GM21526 (cell line): ENCODE measurements at regions not wholly inside any gene's neighbourhood (a gene's known extent, or its start where the extent isn't known, plus 50 kb on each side); places are given as distances from the start of the nearest gene placed in this dataset.

Experiments
- ATAC-seq: cut with Tn5 transposase; IDR thresholded peaks from one replicate; pipeline ENCODE4 v1.9.1; 2021; ENCODE audit warnings: moderate library complexity; ENCODE audit not compliant: unreplicated experiment, low FRiP score

DNA sequence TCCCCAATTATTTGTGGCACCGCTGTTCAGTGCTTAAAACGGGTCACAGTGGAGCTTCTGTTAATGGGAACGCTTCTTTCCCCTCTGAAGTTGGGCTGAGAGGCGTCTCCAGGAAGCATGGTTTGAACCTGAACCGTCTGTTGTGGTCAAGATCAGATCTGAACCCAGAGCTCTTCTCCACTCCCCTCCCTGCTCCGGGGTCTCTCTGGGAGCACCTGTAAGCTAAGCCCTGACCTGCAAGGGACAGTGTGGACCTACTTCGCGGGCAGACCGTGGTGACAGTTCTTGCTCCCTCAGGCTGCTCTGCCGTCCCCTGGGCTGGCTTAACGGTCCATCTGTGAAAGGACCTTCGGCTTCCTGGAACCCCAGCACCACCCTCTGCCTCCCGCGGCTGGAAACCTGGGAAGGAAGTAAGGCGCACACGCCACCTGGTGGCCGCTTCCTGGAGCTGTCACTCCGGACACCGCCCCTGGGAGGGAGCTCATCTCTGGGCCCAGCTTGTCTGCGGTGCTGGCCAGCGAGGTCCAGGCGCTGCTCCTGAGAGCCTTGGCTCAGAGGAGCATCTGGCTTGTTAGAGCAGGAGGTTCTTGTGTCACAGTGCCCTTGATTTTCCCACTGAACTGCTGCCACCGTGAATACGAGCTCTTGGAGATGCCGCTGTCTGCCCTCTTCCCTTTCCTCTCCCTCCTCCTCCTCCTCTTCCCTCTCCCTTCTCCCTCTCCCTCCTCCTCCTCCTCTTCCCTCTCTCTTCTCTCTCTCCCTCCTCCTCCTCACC lies 518.5 kb upstream of the EEF2KMT start:
- peak; percentile 52 for ATAC-seq

DNA sequence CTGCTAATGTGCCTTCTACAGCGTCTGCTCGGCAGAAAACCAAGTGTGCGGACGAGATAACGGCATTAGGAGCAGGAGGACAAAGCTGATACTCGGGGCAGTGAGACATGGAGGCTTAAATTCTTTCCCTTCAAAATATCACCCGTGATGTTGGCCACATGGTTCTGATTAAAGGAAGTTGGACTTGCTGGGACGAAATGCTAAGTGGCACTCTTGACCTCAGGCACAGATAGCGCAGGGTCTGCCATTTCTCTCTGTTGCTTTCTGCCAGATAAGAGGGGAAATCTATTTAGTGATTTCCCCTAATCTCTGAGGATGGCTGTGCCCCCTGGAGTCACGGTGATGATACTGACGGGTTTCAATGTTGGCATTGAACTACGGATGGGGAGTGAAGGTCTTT lies 509.6 kb upstream of the EEF2KMT start:
- no peak for ATAC-seq

DNA sequence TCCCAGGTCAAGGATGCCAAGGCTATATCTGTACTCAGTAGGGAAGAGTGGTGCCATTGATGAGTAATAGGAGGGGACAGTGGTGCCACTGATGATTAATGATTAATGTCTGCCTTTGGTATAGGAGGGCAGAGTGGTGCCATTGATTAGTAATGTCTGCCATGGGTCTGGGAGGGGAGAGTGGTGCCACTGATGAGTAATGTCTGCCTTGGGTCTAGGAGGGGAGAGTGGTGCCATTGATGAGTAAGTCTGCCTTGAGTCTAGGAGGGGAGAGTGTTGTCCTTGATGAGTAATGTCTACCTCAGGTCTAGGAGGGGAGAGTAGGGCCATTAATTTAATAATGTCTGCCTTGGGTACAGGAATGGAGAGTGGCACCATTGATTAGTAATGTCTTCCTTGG lies 507.8 kb upstream of the EEF2KMT start:
- no peak for ATAC-seq

DNA sequence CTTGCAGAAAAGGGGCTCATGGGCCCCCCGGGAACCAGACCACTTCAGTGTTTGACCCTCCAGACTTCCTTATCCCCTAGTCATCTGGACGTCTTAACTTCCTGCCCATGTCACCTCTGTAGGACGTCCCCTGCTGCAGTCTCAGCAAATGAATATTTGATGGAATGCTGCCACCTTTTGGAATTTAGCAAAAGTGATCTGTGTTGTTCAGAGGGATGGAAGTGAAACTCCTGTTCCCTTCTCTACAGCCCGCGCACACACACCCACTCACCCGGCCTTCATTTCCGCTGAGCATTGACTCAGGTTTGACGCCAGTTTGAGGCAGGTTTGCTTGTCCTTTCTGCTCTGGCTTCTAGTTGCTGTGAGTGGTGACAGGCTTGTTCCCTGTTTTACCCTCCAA lies 507.2 kb upstream of the EEF2KMT start:
- ATAC-seq = no peak

DNA sequence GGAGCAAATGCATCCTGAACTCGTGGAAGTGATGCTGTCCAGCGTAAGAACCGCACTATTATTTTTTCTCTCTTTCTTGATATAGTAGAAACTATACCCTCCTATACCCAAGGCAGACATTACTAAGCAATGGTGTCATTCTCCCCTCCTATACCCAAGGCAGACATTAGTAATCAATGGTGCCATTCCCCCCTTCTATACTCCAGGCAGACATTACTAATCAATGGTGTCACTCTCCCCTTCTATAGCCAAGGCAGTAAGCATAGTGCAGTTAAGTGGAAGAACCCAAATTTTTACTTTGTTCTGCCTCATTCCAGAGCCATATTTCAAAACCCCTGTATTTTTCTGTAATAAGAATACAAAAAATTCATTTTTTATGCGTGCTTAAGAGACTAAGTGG lies 506.2 kb upstream of the EEF2KMT start:
- ATAC-seq = no peak

DNA sequence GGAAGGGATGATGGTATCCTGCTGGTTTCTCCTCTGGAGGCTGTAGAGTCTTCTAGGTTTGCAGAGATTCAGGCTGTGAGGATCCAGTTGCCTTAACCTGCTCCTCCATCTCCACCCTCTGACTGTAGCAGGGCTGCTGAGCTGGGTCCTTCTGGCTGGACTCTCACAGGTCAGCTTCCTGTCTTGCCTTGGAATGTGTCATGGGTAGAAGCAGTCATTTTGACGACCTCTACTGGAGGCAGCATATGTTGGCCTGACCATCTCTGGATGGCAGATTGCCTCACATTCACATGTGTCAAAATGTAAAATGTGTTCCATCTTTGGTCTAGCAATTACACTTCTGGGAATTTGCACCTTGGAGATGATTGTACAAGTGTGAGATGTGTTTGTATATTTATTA lies 504.4 kb upstream of the EEF2KMT start:
- no peak for ATAC-seq

DNA sequence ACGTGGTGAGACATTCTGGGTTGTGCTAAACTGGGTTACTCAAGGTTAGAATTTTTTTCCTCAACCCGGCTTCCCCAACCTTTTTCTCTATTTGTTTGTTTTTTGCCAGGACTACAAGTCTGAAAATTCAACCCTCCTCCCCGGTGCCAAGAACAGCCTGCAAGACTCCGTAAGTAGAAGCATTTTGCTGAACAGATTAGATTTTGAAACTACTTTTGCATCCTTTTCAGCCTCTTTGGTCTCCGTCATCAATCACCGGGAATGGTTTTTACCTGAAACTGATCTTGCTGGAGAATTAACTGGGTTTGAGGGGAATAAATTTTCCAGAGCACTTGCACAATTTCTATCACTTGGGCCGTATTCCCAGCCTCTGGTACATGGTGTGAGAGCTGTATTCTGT lies 501.2 kb upstream of the EEF2KMT start:
- no peak for ATAC-seq

DNA sequence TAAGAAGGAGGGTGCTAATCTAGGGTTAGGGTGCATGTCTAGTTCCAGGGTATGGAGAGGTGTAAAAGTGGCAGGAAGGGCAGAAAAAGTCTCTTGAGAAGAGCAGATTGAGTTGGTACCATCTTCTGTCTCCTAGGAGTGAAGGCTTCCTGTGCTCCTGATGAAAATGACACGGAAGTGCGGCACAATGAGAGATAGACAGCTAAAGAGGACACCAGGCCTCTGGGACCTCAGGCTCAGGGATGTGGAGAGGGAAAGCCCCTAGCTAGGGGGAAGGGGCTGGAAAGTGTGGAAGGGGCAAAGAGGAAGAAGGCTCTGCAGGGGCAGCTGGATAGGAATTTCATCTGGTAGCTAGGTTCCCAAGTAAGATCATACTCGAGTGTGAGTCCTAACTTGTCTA lies 498.3 kb upstream of the EEF2KMT start:
- ATAC-seq = no peak

DNA sequence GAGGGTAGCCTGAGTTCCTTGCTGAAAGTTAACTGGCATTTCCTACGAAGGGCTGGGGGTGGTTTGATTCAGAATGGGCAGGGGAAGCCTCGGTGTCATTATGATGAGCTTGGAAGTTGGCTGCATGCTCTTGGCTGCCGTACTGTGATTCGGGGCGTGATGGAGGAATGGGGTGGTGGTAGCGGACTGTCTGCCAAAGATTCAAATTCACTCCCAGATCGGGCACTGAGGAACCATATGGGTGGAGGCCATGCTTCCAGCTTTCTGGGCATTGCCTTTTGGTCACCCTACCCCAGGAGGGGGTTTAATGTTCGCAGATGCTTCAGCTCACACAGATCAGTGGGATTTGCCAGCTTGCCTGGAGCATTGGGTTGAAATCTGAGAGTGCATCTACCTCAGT lies 492.8 kb upstream of the EEF2KMT start:
- ATAC-seq = no peak

DNA sequence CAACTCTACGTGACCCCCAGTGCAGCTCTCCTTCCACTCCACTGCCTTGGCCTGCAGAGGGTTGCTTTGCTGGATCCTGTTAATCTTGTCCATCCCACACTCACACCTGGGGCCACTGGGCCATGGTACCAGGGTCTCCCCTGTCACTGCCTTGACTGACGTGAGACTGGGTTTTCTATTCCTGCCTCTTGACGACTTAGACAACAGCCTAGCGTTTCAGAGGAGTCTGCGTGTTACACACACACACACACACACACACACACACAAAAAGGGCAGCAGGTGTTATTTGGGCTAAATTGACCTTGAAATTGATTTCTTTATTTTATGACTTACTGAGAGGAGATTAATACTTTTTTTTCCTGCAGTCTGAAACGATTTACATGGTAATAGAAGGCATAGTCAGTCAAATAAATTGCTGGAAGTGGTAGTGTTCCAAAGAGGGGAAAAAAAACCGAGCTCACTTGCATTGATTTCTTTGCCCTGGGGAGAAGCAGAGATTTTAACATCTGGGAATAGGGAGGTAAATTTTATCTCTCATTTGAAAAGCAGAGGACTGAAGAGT lies 492.3 kb upstream of the EEF2KMT start:
- ATAC-seq = no peak

DNA sequence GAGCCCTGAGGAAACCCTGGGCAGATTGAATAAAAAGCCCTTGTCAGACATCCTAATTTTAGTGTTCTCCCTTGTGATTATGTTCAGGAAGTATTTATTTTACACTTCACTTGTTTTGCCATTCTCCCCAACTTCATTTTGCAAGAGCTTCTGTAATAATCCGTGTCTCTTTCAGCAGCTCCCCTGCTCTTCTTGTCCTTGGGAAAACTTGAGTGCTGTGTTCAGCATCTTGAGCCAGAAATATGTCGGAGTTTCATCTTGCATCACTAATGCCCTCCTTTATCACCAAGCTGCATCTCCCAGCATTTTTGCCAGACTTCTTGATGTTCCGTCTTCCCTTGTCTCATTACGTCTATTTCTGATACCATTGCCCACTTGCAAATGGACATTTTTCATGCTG lies 486.5 kb upstream of the EEF2KMT start:
- no peak for ATAC-seq

DNA sequence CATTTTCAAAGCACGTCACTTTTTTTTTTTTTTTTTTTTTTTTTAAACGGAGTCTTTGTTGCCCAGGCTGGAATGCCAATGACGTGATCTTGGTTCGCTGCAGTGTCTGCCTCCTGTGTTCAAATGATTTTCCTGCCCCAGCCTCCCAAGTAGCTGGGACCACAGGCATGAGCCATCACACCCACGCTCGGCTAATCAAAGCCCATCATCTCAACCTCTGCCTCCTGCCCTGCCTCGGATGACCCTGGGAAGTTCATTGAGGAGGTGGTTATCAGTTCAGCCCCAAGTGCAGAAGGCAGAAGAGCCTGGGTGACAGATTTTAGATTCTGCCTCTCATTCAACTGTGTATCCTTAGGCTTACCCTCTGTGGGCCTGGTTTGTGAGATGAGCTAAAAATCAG lies 484.9 kb upstream of the EEF2KMT start:
- ATAC-seq = no peak

DNA sequence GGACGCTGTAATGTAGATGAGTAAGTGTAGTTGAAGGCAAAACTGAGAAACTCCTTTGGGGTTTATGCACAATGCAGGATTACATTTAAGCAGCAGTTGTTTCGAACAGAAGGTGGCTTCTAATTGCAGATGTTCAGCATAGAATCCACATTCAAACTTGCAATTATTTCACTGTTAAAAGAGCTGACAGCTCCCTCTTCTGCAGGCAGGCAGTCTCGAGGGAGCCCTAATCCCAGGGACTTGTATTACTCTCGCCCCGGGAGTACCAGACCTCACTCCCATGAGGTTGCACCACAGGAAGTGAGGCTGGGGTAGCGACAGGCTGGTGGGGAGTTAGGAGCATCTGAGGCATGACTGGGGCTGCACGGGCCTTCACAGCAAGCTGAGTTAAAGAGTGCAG lies 484.3 kb upstream of the EEF2KMT start:
- ATAC-seq = no peak

DNA sequence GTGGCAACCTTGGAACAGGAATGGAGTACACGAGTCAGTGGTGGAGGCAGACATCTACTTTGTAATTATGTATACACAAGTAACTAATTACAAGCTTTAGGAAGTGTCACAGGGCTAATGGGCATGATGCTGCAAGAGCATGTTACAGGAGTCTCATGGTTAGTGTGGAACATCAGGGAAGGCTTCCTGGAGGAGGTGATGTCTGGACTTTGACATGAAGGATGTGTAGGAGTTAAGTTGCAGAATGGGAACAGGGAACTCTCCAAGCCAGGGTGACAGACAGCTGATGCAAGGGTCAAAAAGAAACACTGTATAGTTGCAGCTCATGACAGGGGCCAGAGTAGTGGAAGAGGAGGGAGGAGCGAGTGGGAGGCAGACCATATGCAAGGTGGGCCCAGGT lies 483.8 kb upstream of the EEF2KMT start:
- no peak for ATAC-seq

DNA sequence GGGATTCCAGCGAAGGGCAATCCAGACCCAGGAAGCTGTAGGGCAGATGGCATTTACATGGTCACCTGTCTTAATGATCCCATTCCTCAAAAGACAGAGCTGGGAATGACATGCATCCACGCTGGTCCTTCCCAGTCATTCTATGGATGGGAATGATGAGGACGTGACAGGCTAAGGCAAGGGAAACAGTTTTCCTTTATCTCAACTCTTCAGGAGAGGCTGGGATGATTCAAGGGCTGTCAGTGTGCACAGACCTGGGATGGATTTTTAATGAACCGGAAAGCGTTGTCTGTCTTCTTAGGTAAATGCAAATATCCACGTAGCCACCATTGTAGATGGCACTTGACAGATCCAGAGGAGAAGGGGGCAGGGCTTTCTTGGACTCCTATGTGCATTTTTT lies 483.2 kb upstream of the EEF2KMT start:
- no peak for ATAC-seq

DNA sequence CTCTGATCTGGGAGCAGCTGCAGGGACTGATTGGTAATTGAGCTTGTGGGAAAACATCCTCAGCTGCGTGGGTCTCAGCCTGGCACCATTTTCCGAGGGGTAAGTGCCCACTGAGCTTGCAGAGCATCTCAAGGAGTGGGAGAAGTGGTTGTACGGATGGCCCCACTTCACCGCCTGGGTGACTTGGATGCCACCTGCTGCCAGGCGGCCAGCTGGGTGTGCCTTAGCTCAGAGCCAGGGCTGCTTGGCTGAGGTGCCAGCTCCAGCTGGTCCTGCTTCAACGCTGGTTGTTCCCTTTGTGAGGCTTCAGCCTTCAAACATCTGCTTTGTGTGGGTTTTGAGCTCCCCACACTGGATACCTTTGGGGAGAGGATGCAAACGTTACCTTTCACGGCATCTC lies 482.7 kb upstream of the EEF2KMT start:
- no peak for ATAC-seq

DNA sequence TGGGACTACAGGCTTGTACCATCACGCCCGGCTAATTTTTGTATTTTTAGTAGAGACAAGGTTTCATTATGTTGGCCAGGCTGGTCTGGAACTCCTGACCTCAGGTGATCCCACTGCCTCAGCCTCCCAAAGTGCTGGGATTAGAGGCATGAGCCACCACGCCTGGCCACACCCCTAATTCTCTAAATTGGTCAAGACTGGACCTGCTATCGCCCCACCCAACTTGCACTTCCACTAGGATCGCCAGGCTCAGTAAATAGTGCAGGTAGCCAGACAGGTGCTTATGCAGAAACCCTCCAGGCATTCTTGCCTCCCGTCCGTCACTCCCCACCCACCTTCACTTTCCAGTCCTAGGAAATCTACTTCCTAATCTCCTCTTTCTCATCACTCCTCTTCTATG lies 481.4 kb upstream of the EEF2KMT start:
- ATAC-seq = no peak

DNA sequence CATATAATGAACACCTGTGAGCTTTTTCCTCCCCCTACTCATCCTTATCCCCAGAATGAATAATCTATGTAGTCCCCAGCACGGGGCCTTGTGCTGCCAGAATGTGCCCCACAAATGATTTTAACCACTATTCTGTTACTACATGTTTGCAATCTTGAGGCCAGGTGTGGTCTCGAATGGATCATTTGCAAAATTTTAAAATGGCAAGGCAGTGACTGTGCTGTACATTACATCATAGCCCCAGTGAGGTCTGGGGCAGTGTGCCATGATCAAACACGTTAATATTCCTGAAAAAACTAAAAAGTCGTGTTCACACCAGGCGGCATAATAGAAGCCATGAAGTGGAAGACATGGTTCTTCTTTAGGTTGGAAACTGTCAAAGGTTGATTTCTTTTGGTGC lies 479.9 kb upstream of the EEF2KMT start:
- ATAC-seq = no peak

DNA sequence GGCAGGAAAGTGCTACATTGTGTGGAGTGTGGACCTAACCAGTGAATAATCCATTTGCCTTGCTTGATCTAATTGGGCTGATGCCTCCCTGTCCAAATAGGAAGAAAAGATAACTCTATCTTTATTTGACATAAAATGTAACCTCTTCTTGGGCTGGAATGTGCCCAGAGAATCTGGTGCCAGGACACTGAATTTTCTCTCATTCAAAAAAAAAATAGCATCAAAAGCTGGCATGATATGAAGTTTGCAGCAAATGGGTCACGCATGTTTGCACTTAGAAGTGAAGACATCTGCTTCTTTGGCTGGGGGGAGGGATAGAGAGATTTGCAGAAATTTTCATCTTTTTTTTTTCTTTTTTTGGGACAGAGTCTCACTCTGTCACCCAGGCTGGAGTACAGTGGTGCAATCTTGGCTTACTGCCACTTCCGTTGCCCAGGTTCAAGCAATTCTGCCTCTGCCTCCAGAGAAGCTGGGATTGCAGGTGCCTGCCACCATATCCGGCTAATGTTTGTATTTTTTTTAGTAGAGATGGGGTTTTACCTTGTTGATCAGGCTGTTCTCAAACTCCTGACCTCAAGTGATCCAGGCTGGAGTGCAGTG lies 478.2 kb upstream of the EEF2KMT start:
- ATAC-seq = no peak

DNA sequence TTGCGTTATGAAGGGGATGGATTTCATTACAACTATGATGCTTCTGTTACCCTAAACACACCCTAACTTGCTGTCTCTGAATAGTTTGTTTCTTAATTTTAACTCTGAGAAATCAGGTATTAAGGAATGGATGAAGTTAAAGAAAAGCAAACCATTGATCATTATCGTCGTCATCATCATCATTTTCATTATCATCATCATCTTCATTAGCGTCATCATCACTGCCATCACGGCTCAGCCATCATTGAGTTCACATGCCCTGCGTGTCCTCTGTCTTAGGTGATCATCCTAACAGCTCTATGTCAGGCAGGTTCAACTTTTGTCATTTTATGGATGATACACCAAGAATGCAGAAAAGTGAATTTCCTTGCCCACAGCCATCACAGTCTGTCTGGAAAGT lies 477.5 kb upstream of the EEF2KMT start:
- ATAC-seq = no peak

DNA sequence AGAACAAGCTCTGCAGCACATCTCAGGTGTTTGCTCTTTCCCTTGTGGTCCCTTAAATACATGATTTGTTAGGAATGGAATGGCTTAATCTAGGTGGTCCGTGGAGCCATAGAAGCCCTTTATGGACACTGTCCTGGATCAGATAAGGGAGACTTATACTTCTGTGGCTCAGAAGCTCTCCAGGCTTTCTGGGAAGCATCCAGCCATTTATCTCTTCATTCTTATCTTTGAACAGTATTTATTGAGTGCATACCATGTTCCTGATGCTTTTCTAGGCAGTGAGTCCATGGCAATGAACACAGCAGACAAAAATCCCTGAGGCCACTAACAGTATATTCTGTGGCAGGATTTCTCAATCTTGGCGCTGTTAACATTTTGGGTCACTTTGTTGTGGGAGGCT lies 474.5 kb upstream of the EEF2KMT start:
- ATAC-seq = no peak

DNA sequence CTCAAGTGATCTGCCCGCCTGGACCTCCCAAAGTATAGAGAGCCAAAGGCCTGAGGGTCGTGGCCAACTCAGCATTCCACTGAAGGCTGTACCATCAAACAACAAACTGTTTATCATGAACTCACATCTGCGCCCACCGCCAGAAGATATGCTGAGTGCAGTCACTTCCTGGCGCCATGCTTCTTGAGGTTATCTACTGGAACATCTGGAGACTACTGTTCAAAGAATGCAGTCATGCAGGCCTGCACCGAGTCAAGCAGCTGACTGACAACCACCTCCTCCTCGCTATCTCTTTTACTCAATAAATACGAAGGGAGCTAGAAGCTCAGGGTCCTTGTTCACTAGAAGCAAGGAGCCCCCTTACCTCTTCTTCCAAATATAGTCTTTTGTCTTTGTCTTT lies 473.9 kb upstream of the EEF2KMT start:
- ATAC-seq = no peak
